Loucy (cell line): ENCODE measurements at regions not wholly inside any gene's neighbourhood (a gene's known extent, or its start where the extent isn't known, plus 50 kb on each side); places are given as distances from the start of the nearest gene placed in this dataset.

Experiments
- CTCF ChIP-seq: fragments of 200-600 bp; sonication (generic); conservative IDR thresholded peaks from 2 replicates; pipeline ENCODE4 v1.5.1; 2014; ENCODE audit warnings: mild to moderate bottlenecking, antibody characterized with exemption, low read length
- EZH2phosphoT487 ChIP-seq: fragments of 200-600 bp; IDR thresholded peaks from 2 replicates; pipeline ENCODE4 v1.6.1; 2018; ENCODE audit warnings: antibody characterized with exemption, mild to moderate bottlenecking, moderate library complexity, borderline replicate concordance

- TF ChIP-seq CTCF (no peak), EZH2phosphoT487 (no peak)
These were observed 116.8 kb upstream of the UBE2E2 start for GRCh38 chr3:23086331-23086730.
